Ureter (tissue), 1 donor: ENCODE measurements at regions not wholly inside any gene's neighbourhood (a gene's known extent, or its start where the extent isn't known, plus 50 kb on each side); places are given as distances from the start of the nearest gene placed in this dataset.
"Not testable (repeated sequence)": the region's sequence is repeated elsewhere in the genome, so short reads cannot be mapped to it uniquely, and the experiment has no call there.

Experiments
- DNase-seq: peaks from one replicate; pipeline ENCODE4 v3.0.0-alpha.2; 2020; ENCODE audit warnings: low spot score
- donor health status: DM: yes; HTN: yes; CAD: no.

DNA sequence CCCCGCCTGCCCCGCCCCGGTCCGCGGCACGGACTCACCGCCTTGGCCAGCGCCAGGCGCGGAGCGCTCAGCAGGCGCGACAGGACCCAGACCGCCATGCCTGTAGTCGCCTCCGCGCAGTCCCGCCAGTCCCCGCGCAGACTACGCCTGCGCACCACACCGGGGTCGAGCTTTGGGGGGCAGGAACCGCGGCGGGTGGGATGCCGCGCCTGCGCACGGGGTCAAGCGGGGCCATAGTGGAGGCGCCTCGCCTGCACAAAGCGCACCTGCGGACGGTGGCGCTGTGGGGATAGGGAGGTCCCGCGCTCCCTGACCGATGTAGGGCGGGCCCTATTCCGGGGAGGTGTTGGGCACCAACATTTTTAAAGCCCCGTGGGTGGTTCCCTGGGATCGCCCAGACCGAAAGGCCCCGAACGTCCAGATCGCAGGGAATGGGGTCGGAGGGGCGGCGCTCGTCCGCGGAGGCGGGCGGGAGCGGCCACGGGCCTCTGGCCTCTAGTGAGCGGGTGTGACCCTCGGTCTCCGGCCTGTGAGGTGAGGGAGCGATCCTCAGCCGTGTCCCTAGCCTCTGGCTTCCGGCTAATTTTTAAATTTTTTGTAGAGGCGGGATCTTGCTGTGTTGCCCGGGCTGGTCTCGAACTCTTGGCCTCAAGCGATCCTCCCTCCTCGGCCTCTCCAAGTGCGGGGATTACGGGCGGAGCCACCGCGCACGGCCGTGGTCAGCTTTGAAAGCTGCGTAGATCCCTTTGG lies 70.8 kb upstream of the LPCAT1 start:
- peak; percentile 76 for DNase-seq

GRCh38 chr5:1593903-1594356 lies 70.2 kb upstream of the LPCAT1 start:
- no peak for DNase-seq

DNA sequence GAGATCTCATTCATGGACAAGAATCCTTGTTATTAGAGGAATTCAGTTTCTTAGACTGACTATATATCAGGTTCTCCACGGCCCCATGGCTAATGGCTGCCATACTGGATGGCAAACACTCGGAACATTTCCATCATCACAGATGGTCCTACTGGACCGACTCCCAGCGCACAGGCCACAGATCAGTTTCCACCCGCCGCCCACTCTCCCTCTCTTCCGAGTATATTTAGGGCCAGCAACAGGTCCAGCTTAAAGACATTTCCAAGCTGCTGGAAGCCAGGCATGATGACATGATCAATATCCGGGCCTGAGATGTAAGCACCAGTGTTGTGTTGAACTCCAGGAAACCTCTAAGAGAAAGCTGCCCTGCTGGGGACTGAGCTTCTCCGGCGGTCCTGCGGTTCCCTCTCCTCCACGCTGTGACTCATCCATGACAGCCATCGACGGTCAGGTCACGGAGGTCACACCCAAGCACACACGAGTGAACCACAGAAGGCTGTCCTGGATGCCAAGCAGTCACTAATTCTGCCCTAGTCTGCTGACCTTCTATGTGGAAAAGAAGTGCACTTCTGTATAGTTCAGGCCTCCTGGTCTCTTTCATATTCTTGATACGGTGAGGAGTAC lies 64.4 kb upstream of the LPCAT1 start:
- not testable (repeated sequence) for DNase-seq

- not testable (repeated sequence) for DNase-seq
Observed at GRCh38 chr5:1583081-1583875, 59.5 kb upstream of the LPCAT1 start.

- DNase-seq: not testable (repeated sequence)
Observed at GRCh38 chr5:1579389-1579788, 55.6 kb upstream of the LPCAT1 start.

DNA sequence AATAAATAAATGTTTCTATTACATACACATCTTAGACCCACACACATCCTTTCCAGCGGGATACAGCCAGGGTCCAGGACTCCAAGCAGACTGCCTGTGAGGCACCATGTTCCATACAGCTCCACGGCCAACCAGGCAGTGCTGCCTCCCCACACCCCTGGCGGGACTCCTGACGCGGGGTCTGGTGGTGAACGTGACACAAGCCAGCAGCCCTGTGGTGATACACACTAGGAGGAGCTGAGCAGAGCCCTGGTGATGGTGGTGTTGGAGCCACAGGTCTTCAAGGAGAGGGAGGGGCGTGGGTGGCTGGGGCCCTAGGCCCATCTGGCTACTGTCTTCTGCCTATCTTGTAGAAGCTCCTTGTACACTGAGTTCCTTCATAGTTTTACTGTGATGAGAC lies 53.1 kb upstream of the LPCAT1 start:
- DNase-seq: not testable (repeated sequence)

- DNase-seq: not testable (repeated sequence)
Observed at GRCh38 chr5:1575991-1576714, 52.4 kb upstream of the LPCAT1 start.

DNA sequence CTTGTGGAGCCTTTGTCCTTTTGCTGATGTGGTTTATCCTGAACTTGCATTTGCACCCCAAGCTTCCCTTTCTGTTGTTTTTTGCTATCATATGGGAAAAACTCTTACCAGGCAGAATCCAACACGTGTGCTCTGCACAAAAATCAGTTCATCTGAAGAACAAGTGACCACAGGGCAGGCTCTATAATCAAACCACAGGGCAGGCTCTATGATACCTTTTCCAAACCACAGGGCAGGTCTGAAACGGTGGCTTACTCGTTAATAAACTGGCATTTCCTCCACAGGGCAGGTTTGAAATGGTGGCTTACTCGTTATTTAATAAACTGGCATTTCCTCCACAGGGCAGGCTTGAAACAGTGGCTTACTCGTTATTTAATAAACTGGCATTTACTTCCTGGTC lies 51.7 kb upstream of the LPCAT1 start:
- DNase-seq: not testable (repeated sequence)

DNA sequence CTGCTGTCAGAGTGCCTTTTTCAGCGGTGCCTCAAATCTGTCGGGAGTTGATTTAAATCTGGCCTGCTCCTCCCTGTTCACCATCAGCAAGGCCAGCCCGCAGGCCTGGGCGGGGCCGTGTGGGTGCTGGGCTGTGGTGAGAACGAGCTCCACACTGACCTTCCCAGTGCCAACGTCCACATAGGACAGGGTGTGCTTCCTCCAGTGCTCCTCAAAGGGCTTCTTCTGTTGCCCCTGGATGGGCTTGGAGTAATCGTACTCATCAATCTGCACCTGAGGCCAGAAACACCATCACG lies 50.2 kb upstream of the LPCAT1 start:
- DNase-seq: not testable (repeated sequence)

DNA sequence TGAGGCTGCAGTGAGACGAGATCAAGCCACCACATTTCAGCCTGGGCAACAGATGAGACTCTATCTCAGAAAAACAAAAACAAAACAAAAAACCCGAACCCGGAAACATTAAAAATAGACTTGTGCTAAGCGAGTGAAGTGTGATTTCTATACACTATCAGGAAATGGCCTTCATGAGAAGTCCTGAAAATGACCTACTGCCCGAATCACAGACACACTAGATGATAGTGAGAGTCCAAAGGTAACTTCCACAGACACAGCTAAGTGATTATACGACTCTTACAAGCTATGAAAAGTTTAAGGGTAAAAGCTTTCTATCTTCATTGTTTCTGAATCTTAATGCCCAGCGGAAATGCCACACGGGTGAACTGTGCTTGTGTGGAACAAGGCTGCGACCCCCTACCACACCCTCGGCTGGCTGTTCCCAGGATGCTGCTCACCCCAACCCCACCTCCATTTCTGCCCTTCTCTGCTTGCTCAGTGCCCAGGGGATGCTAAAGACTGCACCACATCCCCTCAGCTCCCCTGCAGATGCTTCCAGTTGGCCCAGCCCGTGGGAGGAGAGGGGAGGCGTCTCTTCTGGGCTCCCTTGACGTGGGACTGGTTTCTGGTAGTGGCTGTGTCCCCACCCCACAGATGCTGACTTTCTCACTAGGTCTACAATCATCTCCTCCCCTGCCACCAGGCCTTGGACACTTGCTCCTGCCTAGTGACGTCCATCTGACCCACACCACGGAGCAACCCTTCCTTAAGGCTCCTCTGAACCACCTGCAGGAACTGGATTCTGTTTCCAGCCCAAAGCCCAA lies 49.7 kb upstream of the LPCAT1 start:
- DNase-seq: not testable (repeated sequence)
